IMR-90 (cell line): ENCODE measurements at regions not wholly inside any gene's neighbourhood (a gene's known extent, or its start where the extent isn't known, plus 50 kb on each side); places are given as distances from the start of the nearest gene placed in this dataset.

Source experiments
- ATAC-seq: fragments of 200-7000 bp; cut with Tn5 transposase; 2 replicates; pipeline ENCODE4 v1.9.1; 2020; ENCODE audit warnings: low read depth, mild to moderate bottlenecking, moderate library complexity
- BruUV-seq: library from RNA; stranded (reverse); fragments of 400-500 nt; replicated peaks from 2 replicates; lab custom pipeline; 2021; lab: Mats Ljungman, UMichigan
- CTCF ChIA-PET: fragments of 300-600 bp; formaldehyde crosslinking; extraction: SDS; loops from one replicate; lab custom pipeline; 2021; ENCODE audit warnings: antibody characterized with exemption; lab: Yijun Ruan, JAX
- POLR2A ChIA-PET: fragments of 300-600 bp; sonication (Branson Sonifier 250); formaldehyde crosslinking; loops from one replicate; lab custom pipeline; 2022; ENCODE audit warnings: antibody characterized with exemption; ENCODE audit not compliant: unreplicated experiment; lab: Charles Lee
- DNase-seq: peaks from one replicate; pipeline ENCODE4 v3.0.0; 2013
- H2AFZ ChIP-seq: replicated peaks from 2 replicates; pipeline ENCODE3; 2013; ENCODE audit warnings: low read length, mild to moderate bottlenecking; ENCODE audit not compliant: poor library complexity
- H2AK5ac ChIP-seq: 2 replicates; pipeline ENCODE4 v1.6.1; 2013; ENCODE audit warnings: low read depth, low read length, inconsistent platforms
- H2AK9ac ChIP-seq: replicated peaks from 2 replicates; pipeline ENCODE3; 2013; ENCODE audit warnings: mild to moderate bottlenecking, low read depth, low read length, moderate library complexity; ENCODE audit not compliant: poor library complexity
- H2BK120ac ChIP-seq: 2 replicates; pipeline ENCODE4 v1.6.1; 2013; ENCODE audit warnings: low read depth, low read length, inconsistent platforms
- H2BK15ac ChIP-seq: 3 replicates; pipeline ENCODE4 v1.6.1; 2013; ENCODE audit warnings: low read depth, low read length, inconsistent platforms
- H2BK20ac ChIP-seq: 2 replicates; pipeline ENCODE4 v1.6.1; 2013; ENCODE audit warnings: low read depth, mild to moderate bottlenecking, inconsistent platforms, low read length, moderate library complexity
- H2BK5ac ChIP-seq: 2 replicates; pipeline ENCODE4 v1.6.1; 2013; ENCODE audit warnings: mild to moderate bottlenecking, low read depth, low read length, inconsistent platforms; ENCODE audit not compliant: poor library complexity, severe bottlenecking
- H3K14ac ChIP-seq: replicated peaks from 2 replicates; pipeline ENCODE4 v1.6.1; 2013; ENCODE audit warnings: low read depth, low read length, inconsistent platforms
- H3K18ac ChIP-seq: 2 replicates; pipeline ENCODE4 v1.6.1; 2013; ENCODE audit warnings: low read depth, low read length, control low read depth
- H3K23ac ChIP-seq: 2 replicates; pipeline ENCODE4 v1.6.1; 2013; ENCODE audit warnings: low read depth, low read length, inconsistent platforms
- H3K27ac ChIP-seq: 2 replicates; pipeline ENCODE4 v1.5.1; 2013; ENCODE audit warnings: mild to moderate bottlenecking, control low read depth, low read length; ENCODE audit not compliant: insufficient read depth
- H3K27me3 ChIP-seq: 2 replicates; pipeline ENCODE4 v1.6.1; 2013; ENCODE audit warnings: low read length; ENCODE audit not compliant: control insufficient read depth, insufficient read depth
- H3K36me3 ChIP-seq: 2 replicates; pipeline ENCODE4 v1.6.1; 2013; ENCODE audit warnings: low read length, mixed read lengths; ENCODE audit not compliant: control insufficient read depth, insufficient read depth
- H3K4ac ChIP-seq: 2 replicates; pipeline ENCODE4 v1.6.1; 2013; ENCODE audit warnings: low read depth, low read length, inconsistent platforms
- H3K4me1 ChIP-seq: 2 replicates; pipeline ENCODE4 v1.6.1; 2013; ENCODE audit warnings: low read length, mixed read lengths; ENCODE audit not compliant: control insufficient read depth, insufficient read depth
- H3K4me2 ChIP-seq: 2 replicates; pipeline ENCODE4 v1.6.1; 2013; ENCODE audit warnings: low read depth, mild to moderate bottlenecking, control low read depth, low read length, moderate library complexity
- H3K4me3 ChIP-seq: 2 replicates; pipeline ENCODE4 v1.5.1; 2013; ENCODE audit warnings: low read depth, mild to moderate bottlenecking, control low read depth, low read length, moderate library complexity; ENCODE audit not compliant: insufficient read depth
- H3K56ac ChIP-seq: 2 replicates; pipeline ENCODE4 v1.6.1; 2013; ENCODE audit warnings: low read length, inconsistent platforms; ENCODE audit not compliant: insufficient read depth; ENCODE audit errors: extremely low read depth
- H3K79me1 ChIP-seq, 2 experiments: 2 replicates each; pipeline ENCODE4 v1.6.1; 2013; ENCODE audit warnings: low read length in 2 of 2, inconsistent platforms in 1 of 2, low read depth in 1 of 2
- H3K9ac ChIP-seq: 2 replicates; pipeline ENCODE4 v1.6.1; 2013; ENCODE audit warnings: low read depth, low read length, control low read depth
- H3K9me1 ChIP-seq: 2 replicates; pipeline ENCODE4 v1.6.1; 2013; ENCODE audit warnings: low read length, inconsistent platforms; ENCODE audit not compliant: insufficient read depth
- H3K9me3 ChIP-seq: 2 replicates; pipeline ENCODE4 v1.6.1; 2013; ENCODE audit warnings: low read length; ENCODE audit not compliant: control insufficient read depth, insufficient read depth
- H4K20me1 ChIP-seq: 2 replicates; pipeline ENCODE4 v1.6.1; 2013; ENCODE audit warnings: low read length, inconsistent platforms; ENCODE audit not compliant: insufficient read depth
- H4K5ac ChIP-seq: 2 replicates; pipeline ENCODE4 v1.6.1; 2013; ENCODE audit warnings: mild to moderate bottlenecking, low read depth, low read length, control low read depth
- H4K8ac ChIP-seq, 2 experiments: 2 replicates each; pipeline ENCODE4 v1.6.1; 2013; ENCODE audit warnings: low read depth in 2 of 2, low read length in 2 of 2, control low read depth in 1 of 2, inconsistent platforms in 1 of 2
- H4K91ac ChIP-seq: 2 replicates; pipeline ENCODE4 v1.6.1; 2013; ENCODE audit warnings: low read depth, low read length, inconsistent platforms; ENCODE audit not compliant: insufficient read depth
- BHLHE40 ChIP-seq: fragments of 150-350 bp; IDR thresholded peaks from 2 replicates; pipeline ENCODE4 v1.6.1; 2016; ENCODE audit warnings: mild to moderate bottlenecking, low read depth, low read length
- CEBPB ChIP-seq: IDR thresholded peaks from 2 replicates; pipeline ENCODE4 v1.6.1; 2012; ENCODE audit warnings: low read depth, low read length, improper control_type of control experiment
- CHD1 ChIP-seq: IDR thresholded peaks from 2 replicates; pipeline ENCODE4 v1.6.1; 2012; ENCODE audit warnings: low read depth, low read length, improper control_type of control experiment
- CTCF ChIP-seq: conservative IDR thresholded peaks from 2 replicates; pipeline ENCODE4 v1.5.1; 2012; ENCODE audit warnings: mild to moderate bottlenecking, low read depth, low read length, improper control_type of control experiment
- ELK1 ChIP-seq: fragments of 150-350 bp; IDR thresholded peaks from 2 replicates; pipeline ENCODE4 v1.6.1; 2016; ENCODE audit warnings: low read depth, mild to moderate bottlenecking, low read length, moderate library complexity, borderline replicate concordance
- FOS ChIP-seq: fragments of 150-350 bp; IDR thresholded peaks from 2 replicates; pipeline ENCODE4 v1.6.1; 2016; ENCODE audit warnings: low read depth, low read length
- MAFK ChIP-seq: IDR thresholded peaks from 2 replicates; pipeline ENCODE4 v1.6.1; 2012; ENCODE audit warnings: low read depth, low read length, improper control_type of control experiment
- MAZ ChIP-seq: IDR thresholded peaks from 2 replicates; pipeline ENCODE4 v1.6.1; 2012; ENCODE audit warnings: low read depth, mild to moderate bottlenecking, low read length, improper control_type of control experiment, moderate library complexity, borderline replicate concordance
- MXI1 ChIP-seq: IDR thresholded peaks from 2 replicates; pipeline ENCODE4 v1.6.1; 2012; ENCODE audit warnings: low read depth, mild to moderate bottlenecking, low read length, moderate library complexity, borderline replicate concordance
- NFE2L2 ChIP-seq: fragments of 150-350 bp; IDR thresholded peaks from 2 replicates; pipeline ENCODE4 v1.6.1; 2016; ENCODE audit warnings: low read depth, mild to moderate bottlenecking, low read length
- POLR2A ChIP-seq: IDR thresholded peaks from 2 replicates; pipeline ENCODE4 v1.6.1; 2012; ENCODE audit warnings: mild to moderate bottlenecking, low read depth, low read length
- RAD21 ChIP-seq: IDR thresholded peaks from 2 replicates; pipeline ENCODE4 v1.6.1; 2012; ENCODE audit warnings: low read length, improper control_type of control experiment
- RCOR1 ChIP-seq: IDR thresholded peaks from 2 replicates; pipeline ENCODE4 v1.6.1; 2012; ENCODE audit warnings: mild to moderate bottlenecking, low read length, improper control_type of control experiment; ENCODE audit not compliant: insufficient replicate concordance
- RFX5 ChIP-seq: IDR thresholded peaks from 2 replicates; pipeline ENCODE4 v1.8.0; 2012; ENCODE audit warnings: low read depth, mild to moderate bottlenecking, low read length, moderate library complexity
- SMC3 ChIP-seq: fragments of 150-350 bp; IDR thresholded peaks from 2 replicates; pipeline ENCODE4 v1.6.1; 2016; ENCODE audit warnings: low read depth, mild to moderate bottlenecking, antibody characterized with exemption, low read length, moderate library complexity
- USF2 ChIP-seq: fragments of 150-350 bp; IDR thresholded peaks from 2 replicates; pipeline ENCODE4 v1.6.1; 2017; ENCODE audit warnings: mild to moderate bottlenecking, antibody characterized with exemption, low read length, low read depth
- WGBS, 2 experiments: methylation state at CpG; one replicate each; pipeline versions ENCODE4 v1.1.5 to v1.1.7; 2013; ENCODE audit warnings: missing lambda C conversion rate in 2 of 2; ENCODE audit not compliant: insufficient read length in 1 of 2; ENCODE audit errors: extremely low coverage in 2 of 2; 5-methylcytosine and 5-hydroxymethylcytosine counted together
- dilution Hi-C: fragments of 300-500 bp; cut with HindIII; formaldehyde crosslinking; loops from one replicate; pipeline ENCODE4 v1.14.3; 2018; ENCODE audit warnings: low sequenced_read_pairs; ENCODE audit not compliant: unreplicated experiment
- in situ Hi-C: fragments of 300-500 bp; cut with MboI; formaldehyde crosslinking; loops from 3 replicates; pipeline ENCODE4 v1.14.3; 2019; ENCODE audit warnings: low sequenced_read_pairs, inconsistent platforms, mixed read lengths
- intact Hi-C: fragments of 100-400 bp; cut with micrococcal nuclease; formaldehyde crosslinking; loops from 2 replicates; pipeline ENCODE4 v1.10.0; 2022

- dilution Hi-C loops (no loop called here), intact Hi-C loops (no loop called here), in situ Hi-C loops (no loop called here)
- no peak overlapping the region for H2BK15ac ChIP-seq
- H4K5ac ChIP-seq, result no peak overlapping the region
- H3K23ac ChIP-seq, result no peak overlapping the region
- no peak overlapping the region for H2BK20ac ChIP-seq
- H4K91ac ChIP-seq, result no peak overlapping the region
- no peak for TF ChIP-seq RCOR1
- no peak for TF ChIP-seq ELK1
- no peak for TF ChIP-seq SMC3
- no peak for TF ChIP-seq FOS
- no peak for TF ChIP-seq BHLHE40
- no peak for TF ChIP-seq MAZ
- TF ChIP-seq CHD1, result no peak
- no peak for TF ChIP-seq POLR2A
- TF ChIP-seq RFX5, result no peak
- TF ChIP-seq MAFK, result no peak
- no peak for TF ChIP-seq USF2
- no peak for TF ChIP-seq CEBPB
- no peak for TF ChIP-seq MXI1
- no peak for TF ChIP-seq RAD21
- TF ChIP-seq NFE2L2, result no peak
- TF ChIP-seq CTCF, result no peak
- H3K27me3 ChIP-seq, result no peaks in the 10 kb centered on the region
- H3K9ac ChIP-seq, result no peak overlapping the region
- ATAC-seq (no peak), DNase-seq (no peak)
- no TSS peak for BruUV-seq
- WGBS, 2 experiments, result no CpG with 5 or more reads among the region's 2 CpGs
- H2BK120ac ChIP-seq, result no peak overlapping the region
- H2AK5ac ChIP-seq, result no peak overlapping the region
- CTCF ChIA-PET, result no interaction called here
- H3K4me3 ChIP-seq, result no peak overlapping the region
- H2BK5ac ChIP-seq, result no peak overlapping the region
- no peaks in the 10 kb centered on the region for H4K20me1 ChIP-seq
- H4K8ac ChIP-seq, result no peak overlapping the region
- H2AFZ ChIP-seq, result no peak overlapping the region
- no peaks in the 10 kb centered on the region for H3K79me1 ChIP-seq
- no peaks in the 10 kb centered on the region for H3K9me1 ChIP-seq
- no peak overlapping the region for H3K56ac ChIP-seq
- no peak overlapping the region for H3K4me2 ChIP-seq
- H3K4ac ChIP-seq, result no peak overlapping the region
- H3K36me3 ChIP-seq, result no peaks in the 10 kb centered on the region
- no peak overlapping the region for H3K27ac ChIP-seq
- H3K4me1 ChIP-seq, result no peaks in the 10 kb centered on the region
- POLR2A ChIA-PET, result no interaction called here
- no peak overlapping the region for H2AK9ac ChIP-seq
- no peak overlapping the region for H3K14ac ChIP-seq
- no peaks in the 10 kb centered on the region for H3K9me3 ChIP-seq
- no peak overlapping the region for H3K18ac ChIP-seq
These were observed 100.0 kb downstream of the LSM5 start for GRCh38 chr7:32390210-32390609.
